ENCODE measurements at regions not wholly inside any gene's neighbourhood (a gene's known extent, or its start where the extent isn't known, plus 50 kb on each side); places are given as distances from the start of the nearest gene placed in this dataset.

- Histone ChIP-seq H3K4me1 (ENCODE audit: control insufficient read depth, extremely low read depth, insufficient read depth, low read length) (no peaks in the 10 kb centered on the region), H3K27ac (ENCODE audit: control insufficient read depth, insufficient read depth, low read length) (no peak overlapping the region), H3K36me3 (ENCODE audit: control insufficient read depth in 2 of 2, extremely low read depth in 1 of 2, insufficient read depth in 2 of 2, low read length in 2 of 2) (no peaks in the 10 kb centered on the region), H3K9ac (ENCODE audit: control insufficient read depth, extremely low read depth, insufficient read depth, low read length) (no peak overlapping the region), H3K4me3 (ENCODE audit: control insufficient read depth in 2 of 3, extremely low read depth in 1 of 3, insufficient read depth in 2 of 3, low read depth in 1 of 3, low read length in 3 of 3) (no peak overlapping the region), H3K27me3 (ENCODE audit: control insufficient read depth, extremely low read depth, insufficient read depth, low read length) (no peaks in the 10 kb centered on the region), H2AFZ (ENCODE audit: control insufficient read depth, low read length) (no peak overlapping the region), H3K9me3 (ENCODE audit: control insufficient read depth, low read depth, low read length) (no peaks in the 10 kb centered on the region), H4K20me1 (ENCODE audit: control insufficient read depth, extremely low read depth, insufficient read depth, low read length) (no peaks in the 10 kb centered on the region), H3K79me2 (ENCODE audit: control insufficient read depth, insufficient read depth, low read length) (no peaks in the 10 kb centered on the region), H3K9me1 (ENCODE audit: control insufficient read depth, extremely low read depth, insufficient read depth, low read length) (no peaks in the 10 kb centered on the region), H3K4me2 (ENCODE audit: control insufficient read depth, extremely low read depth, insufficient read depth, low read depth, low read length) (no peak overlapping the region)
- FAIRE-seq = no peak
- DNase-seq (ENCODE audit: low read depth, low spot score) = no peak
- dilution Hi-C loops (cut with MboI; ENCODE audit: extremely low pct_ligation_motif_present, low sequenced_read_pairs) = no loop called here
- TF ChIP-seq CTCF (optimal IDR thresholded peaks at IDR 0.05 in 1 of 3, IDR thresholded peaks at IDR 0.05 in 1 of 3, conservative IDR thresholded peaks at IDR 0.05 in 1 of 3; ENCODE audit: extremely low read depth in 1 of 3, insufficient read depth in 2 of 3, low read length in 3 of 3) (no peak), EZH2 (IDR thresholded peaks at IDR 0.05; ENCODE audit: low read length) (no peak)
Measured at GRCh38 chr5:56745864-56746263, 69.5 kb upstream of the MAP3K1 start.

GRCh38 chr5:56740868-56741267 lies 74.5 kb upstream of the MAP3K1 start:
- Histone ChIP-seq H3K27me3 (ENCODE audit: control insufficient read depth, extremely low read depth, insufficient read depth, low read length) (no peaks in the 10 kb centered on the region), H3K36me3 (ENCODE audit: control insufficient read depth in 2 of 2, extremely low read depth in 1 of 2, insufficient read depth in 2 of 2, low read length in 2 of 2) (no peaks in the 10 kb centered on the region), H3K4me2 (ENCODE audit: control insufficient read depth, extremely low read depth, insufficient read depth, low read depth, low read length) (no peak overlapping the region), H4K20me1 (ENCODE audit: control insufficient read depth, extremely low read depth, insufficient read depth, low read length) (no peaks in the 10 kb centered on the region), H3K4me3 (ENCODE audit: control insufficient read depth in 2 of 3, extremely low read depth in 1 of 3, insufficient read depth in 2 of 3, low read depth in 1 of 3, low read length in 3 of 3) (no peak overlapping the region), H3K4me1 (ENCODE audit: control insufficient read depth, extremely low read depth, insufficient read depth, low read length) (no peaks in the 10 kb centered on the region), H3K79me2 (ENCODE audit: control insufficient read depth, insufficient read depth, low read length) (no peaks in the 10 kb centered on the region), H3K9ac (ENCODE audit: control insufficient read depth, extremely low read depth, insufficient read depth, low read length) (no peak overlapping the region), H3K9me1 (ENCODE audit: control insufficient read depth, extremely low read depth, insufficient read depth, low read length) (no peaks in the 10 kb centered on the region), H2AFZ (ENCODE audit: control insufficient read depth, low read length) (no peak overlapping the region), H3K9me3 (ENCODE audit: control insufficient read depth, low read depth, low read length) (no peaks in the 10 kb centered on the region), H3K27ac (ENCODE audit: control insufficient read depth, insufficient read depth, low read length) (no peak overlapping the region)
- no peak for TF ChIP-seq EZH2 (IDR thresholded peaks at IDR 0.05; ENCODE audit: low read length)
- TF ChIP-seq CTCF (optimal IDR thresholded peaks at IDR 0.05 in 1 of 3, IDR thresholded peaks at IDR 0.05 in 1 of 3, conservative IDR thresholded peaks at IDR 0.05 in 1 of 3; ENCODE audit: extremely low read depth in 1 of 3, insufficient read depth in 2 of 3, low read length in 3 of 3) = no peak
- dilution Hi-C loops (cut with MboI; ENCODE audit: extremely low pct_ligation_motif_present, low sequenced_read_pairs) = no loop called here
- FAIRE-seq (no peak), DNase-seq (ENCODE audit: low read depth, low spot score) (no peak)
